OCI-LY1 (cell line): ENCODE measurements at regions not wholly inside any gene's neighbourhood (a gene's known extent, or its start where the extent isn't known, plus 50 kb on each side); places are given as distances from the start of the nearest gene placed in this dataset.

ENCODE experiments used
- H2AFZ ChIP-seq: fragments of 200-600 bp; sonication (generic), shearing (Covaris generic); 2 replicates; pipeline ENCODE4 v1.6.0; 2014; ENCODE audit warnings: antibody characterized with exemption, mild to moderate bottlenecking, low read length
- H3F3A ChIP-seq: fragments of 200-600 bp; sonication (generic), shearing (Covaris generic); 2 replicates; pipeline ENCODE4 v1.6.0; 2014; ENCODE audit warnings: mild to moderate bottlenecking, antibody characterized with exemption, low read length, moderate library complexity; ENCODE audit not compliant: insufficient read depth
- H3K27ac ChIP-seq: fragments of 200-600 bp; sonication (generic); 2 replicates; pipeline ENCODE4 v1.5.1; 2014; ENCODE audit warnings: low read length, mixed run types, mild to moderate bottlenecking, low read depth; ENCODE audit not compliant: poor library complexity, severe bottlenecking
- H3K27me3 ChIP-seq: fragments of 200-600 bp; sonication (generic); 2 replicates; pipeline ENCODE4 v1.6.0; 2014; ENCODE audit warnings: antibody characterized with exemption, mild to moderate bottlenecking, low read length, moderate library complexity; ENCODE audit not compliant: insufficient read depth
- H3K36me3 ChIP-seq: fragments of 200-600 bp; sonication (generic); 2 replicates; pipeline ENCODE4 v1.6.1; 2014; ENCODE audit warnings: mild to moderate bottlenecking, antibody characterized with exemption, low read length, moderate library complexity, mixed read lengths; ENCODE audit not compliant: insufficient read depth
- H3K4me1 ChIP-seq: fragments of 200-600 bp; sonication (generic); 2 replicates; pipeline ENCODE4 v1.5.1; 2014; ENCODE audit warnings: mild to moderate bottlenecking, low read length, moderate library complexity; ENCODE audit not compliant: insufficient read depth, severe bottlenecking
- H3K4me2 ChIP-seq: fragments of 200-600 bp; sonication (generic), shearing (Covaris generic); 2 replicates; pipeline ENCODE4 v1.6.1; 2014; ENCODE audit warnings: low read length
- H3K4me3 ChIP-seq: fragments of 200-600 bp; sonication (generic); 2 replicates; pipeline ENCODE4 v1.5.1; 2014; ENCODE audit warnings: low read length, low read depth, mild to moderate bottlenecking, mixed read lengths; ENCODE audit not compliant: poor library complexity, severe bottlenecking
- H3K79me2 ChIP-seq: fragments of 200-600 bp; shearing (Covaris generic); 2 replicates; pipeline ENCODE4 v1.6.1; 2016; ENCODE audit warnings: mixed run types, low read length, mixed read lengths; ENCODE audit not compliant: insufficient read depth
- H3K9ac ChIP-seq: fragments of 200-600 bp; sonication (generic), shearing (Covaris generic); 2 replicates; pipeline ENCODE4 v1.6.1; 2014; ENCODE audit warnings: mild to moderate bottlenecking, low read length, mixed read lengths
- H3K9me2 ChIP-seq: fragments of 200-600 bp; sonication (generic), shearing (Covaris generic); 2 replicates; pipeline ENCODE4 v1.6.1; 2014; ENCODE audit warnings: low read depth, mild to moderate bottlenecking, low read length, mixed read lengths
- H3K9me3 ChIP-seq: fragments of 200-600 bp; shearing (Covaris generic); 2 replicates; pipeline ENCODE4 v1.6.1; 2014; ENCODE audit warnings: low read length, mixed read lengths
- H4K20me1 ChIP-seq: fragments of 200-600 bp; sonication (generic), shearing (Covaris generic); 2 replicates; pipeline ENCODE4 v1.6.0; 2016; ENCODE audit warnings: mild to moderate bottlenecking, low read length; ENCODE audit not compliant: insufficient read depth
- CTCF ChIP-seq: fragments of 200-600 bp; sonication (generic), shearing (Covaris generic); IDR thresholded peaks from 2 replicates; pipeline ENCODE4 v1.5.1; 2017; ENCODE audit warnings: mild to moderate bottlenecking, antibody characterized with exemption, low read length, moderate library complexity, mixed read lengths
- EZH2 ChIP-seq: fragments of 200-600 bp; sonication (generic), shearing (Covaris generic); IDR thresholded peaks from 2 replicates; pipeline ENCODE4 v1.8.0; 2017; ENCODE audit warnings: borderline replicate concordance, mixed run types, mild to moderate bottlenecking, antibody characterized with exemption, low read length, moderate library complexity, mixed read lengths

DNA sequence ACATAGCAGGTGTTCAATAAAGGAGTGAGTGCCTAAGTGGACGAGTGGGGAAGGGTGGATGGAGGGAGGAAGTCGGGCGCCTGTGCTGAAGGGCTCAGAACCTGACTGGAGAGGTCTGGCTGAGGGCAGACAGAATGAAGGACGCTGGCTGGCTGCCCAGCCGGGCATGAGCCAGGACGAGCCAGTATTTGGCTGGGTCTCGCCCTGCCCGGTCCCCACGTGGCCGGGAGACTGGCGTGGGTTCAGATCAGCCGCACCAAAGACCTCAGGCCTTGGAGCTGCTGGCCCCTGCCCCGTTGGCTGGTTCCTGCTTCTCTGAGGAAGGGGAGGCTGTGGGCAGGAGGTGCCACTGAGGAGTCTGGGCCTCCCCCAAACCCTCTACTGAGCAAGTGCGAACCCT is 79.8 kb downstream of the ENGASE start:
- H3K4me1 ChIP-seq: no peaks in the 10 kb centered on the region
- H3K4me2 ChIP-seq: no peak overlapping the region
- no peak overlapping the region for H3K27ac ChIP-seq
- no peak for TF ChIP-seq EZH2
- no peak for TF ChIP-seq CTCF
- H3K9me2 ChIP-seq: no peaks in the 10 kb centered on the region
- H3K27me3 ChIP-seq: no peaks in the 10 kb centered on the region; the same call in 1 of the 2 replicates
- no peaks in the 10 kb centered on the region for H3K9me3 ChIP-seq
- H3K9ac ChIP-seq: no peak overlapping the region
- no peak overlapping the region for H3K4me3 ChIP-seq
- H2AFZ ChIP-seq: no peak overlapping the region
- no peaks in the 10 kb centered on the region for H4K20me1 ChIP-seq
- H3K36me3 ChIP-seq: no peaks in the 10 kb centered on the region
- H3F3A ChIP-seq: no peaks in the 10 kb centered on the region
- H3K79me2 ChIP-seq: no peaks in the 10 kb centered on the region

GRCh38 chr17:79153367-79154130 is 78.9 kb downstream of the ENGASE start:
- Histone ChIP-seq H3K4me1 (no peaks in the 10 kb centered on the region), H3K36me3 (no peaks in the 10 kb centered on the region), H3K27me3 (no peaks in the 10 kb centered on the region; the same call in 1 of the 2 replicates), H3F3A (no peaks in the 10 kb centered on the region), H3K9me3 (no peaks in the 10 kb centered on the region), H3K9ac (no peak overlapping the region), H3K4me2 (no peak overlapping the region), H3K9me2 (no peaks in the 10 kb centered on the region), H2AFZ (no peak overlapping the region), H3K27ac (no peak overlapping the region), H3K79me2 (no peaks in the 10 kb centered on the region), H4K20me1 (no peaks in the 10 kb centered on the region), H3K4me3 (no peak overlapping the region)
- TF ChIP-seq EZH2 (no peak), CTCF (no peak)

DNA sequence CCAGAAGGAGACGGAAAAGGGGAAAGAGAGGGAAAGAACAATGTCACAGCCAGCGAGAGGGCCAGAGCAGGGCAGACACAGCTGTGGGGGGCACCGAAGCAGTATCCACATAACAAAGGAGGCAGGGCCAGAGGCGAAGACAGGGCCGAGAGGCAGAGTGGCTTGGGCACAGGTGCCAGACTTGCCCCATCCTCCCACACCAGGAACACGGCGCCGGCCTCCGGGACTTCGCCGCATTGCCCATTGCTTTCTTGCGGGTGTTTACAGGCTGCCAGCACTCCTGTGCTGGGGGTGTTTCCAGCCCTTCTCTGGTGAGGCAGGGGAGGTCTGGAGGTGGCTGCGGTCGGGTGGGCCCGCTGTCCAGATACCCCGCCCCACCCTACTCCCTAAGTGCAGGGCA is 78.0 kb downstream of the ENGASE start:
- H3K27ac ChIP-seq: no peak overlapping the region
- no peaks in the 10 kb centered on the region for H3K4me1 ChIP-seq
- H3K4me2 ChIP-seq: no peak overlapping the region
- H4K20me1 ChIP-seq: no peaks in the 10 kb centered on the region
- H3K9me3 ChIP-seq: no peaks in the 10 kb centered on the region
- no peaks in the 10 kb centered on the region for H3K9me2 ChIP-seq
- TF ChIP-seq CTCF: no peak
- TF ChIP-seq EZH2: no peak
- H3K9ac ChIP-seq: no peak overlapping the region
- H3K79me2 ChIP-seq: no peaks in the 10 kb centered on the region
- no peak overlapping the region for H3K4me3 ChIP-seq
- H2AFZ ChIP-seq: no peak overlapping the region
- H3F3A ChIP-seq: no peaks in the 10 kb centered on the region
- no peaks in the 10 kb centered on the region; the same call in 1 of the 2 replicates for H3K27me3 ChIP-seq
- no peaks in the 10 kb centered on the region for H3K36me3 ChIP-seq
